Mucosa of stomach (tissue), 1 donor: ENCODE measurements at regions not wholly inside any gene's neighbourhood (a gene's known extent, or its start where the extent isn't known, plus 50 kb on each side); places are given as distances from the start of the nearest gene placed in this dataset.

ENCODE experiments used
- H3K27me3 ChIP-seq: one replicate; pipeline ENCODE4 v1.7.0; 2013; ENCODE audit warnings: mild to moderate bottlenecking, low read length; ENCODE audit not compliant: control insufficient read depth, insufficient read depth
- H3K36me3 ChIP-seq: one replicate; pipeline ENCODE4 v1.7.0; 2013; ENCODE audit warnings: low read length; ENCODE audit not compliant: control insufficient read depth, insufficient read depth
- H3K4me1 ChIP-seq: one replicate; pipeline ENCODE4 v1.7.0; 2013; ENCODE audit warnings: mild to moderate bottlenecking, low read length; ENCODE audit not compliant: control insufficient read depth, insufficient read depth
- H3K4me3 ChIP-seq: one replicate; pipeline ENCODE4 v1.7.0; 2013; ENCODE audit warnings: low read length
- H3K9ac ChIP-seq: one replicate; pipeline ENCODE4 v1.7.0; 2013; ENCODE audit warnings: mild to moderate bottlenecking, low read length, moderate library complexity
- H3K9me3 ChIP-seq: one replicate; pipeline ENCODE4 v1.7.0; 2013; ENCODE audit warnings: mild to moderate bottlenecking, low read length, moderate library complexity; ENCODE audit not compliant: control insufficient read depth
- donor health status: Pancreatic carcinoma.

DNA sequence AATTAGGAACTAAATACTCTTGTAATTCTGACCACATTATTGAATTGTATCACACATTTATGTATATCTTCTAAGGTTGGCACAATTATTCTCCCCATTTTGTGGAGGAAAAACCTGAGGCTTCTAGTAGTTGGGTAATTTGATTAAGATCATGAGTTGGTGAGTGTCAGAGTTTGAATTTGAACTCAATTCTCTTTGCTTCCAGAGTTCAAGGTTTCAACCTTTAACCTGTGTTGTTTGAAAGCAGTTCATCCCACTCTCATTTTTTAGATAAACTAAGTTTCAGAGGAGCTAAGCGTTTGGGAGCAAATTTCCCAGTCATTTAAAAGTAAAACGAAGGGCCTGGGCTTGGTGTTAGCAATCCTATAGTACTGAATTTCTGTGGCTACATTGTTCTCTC is 293.4 kb downstream of the ADGRL2 start:
- no peaks in the 10 kb centered on the region for H3K9me3 ChIP-seq
- no peaks in the 10 kb centered on the region for H3K36me3 ChIP-seq
- no peaks in the 10 kb centered on the region for H3K4me1 ChIP-seq
- no peak overlapping the region for H3K4me3 ChIP-seq
- H3K27me3 ChIP-seq = no peaks in the 10 kb centered on the region
- H3K9ac ChIP-seq = no peak overlapping the region

- Histone ChIP-seq H3K9me3 (no peaks in the 10 kb centered on the region), H3K9ac (no peak overlapping the region), H3K4me3 (no peak overlapping the region), H3K36me3 (no peaks in the 10 kb centered on the region), H3K4me1 (no peaks in the 10 kb centered on the region), H3K27me3 (no peaks in the 10 kb centered on the region)
Observed at GRCh38 chr1:82091729-82092128, 291.0 kb downstream of the ADGRL2 start.

- no peaks in the 10 kb centered on the region for H3K36me3 ChIP-seq
- no peak overlapping the region for H3K9ac ChIP-seq
- no peaks in the 10 kb centered on the region for H3K9me3 ChIP-seq
- no peak overlapping the region for H3K4me3 ChIP-seq
- H3K4me1 ChIP-seq = no peaks in the 10 kb centered on the region
- no peaks in the 10 kb centered on the region for H3K27me3 ChIP-seq
Observed at GRCh38 chr1:82091265-82091664, 290.5 kb downstream of the ADGRL2 start.

- H3K27me3 ChIP-seq = no peaks in the 10 kb centered on the region
- no peaks in the 10 kb centered on the region for H3K9me3 ChIP-seq
- no peak overlapping the region for H3K9ac ChIP-seq
- H3K36me3 ChIP-seq = no peaks in the 10 kb centered on the region
- no peaks in the 10 kb centered on the region for H3K4me1 ChIP-seq
- H3K4me3 ChIP-seq = no peak overlapping the region
Observed at GRCh38 chr1:82090104-82090503, 289.4 kb downstream of the ADGRL2 start.

GRCh38 chr1:82086739-82087138 is 286.0 kb downstream of the ADGRL2 start:
- H3K27me3 ChIP-seq = no peaks in the 10 kb centered on the region
- no peak overlapping the region for H3K4me3 ChIP-seq
- H3K36me3 ChIP-seq = no peaks in the 10 kb centered on the region
- no peaks in the 10 kb centered on the region for H3K9me3 ChIP-seq
- H3K4me1 ChIP-seq = no peaks in the 10 kb centered on the region
- H3K9ac ChIP-seq = no peak overlapping the region

- Histone ChIP-seq H3K4me3 (no peak overlapping the region), H3K9me3 (no peaks in the 10 kb centered on the region), H3K36me3 (no peaks in the 10 kb centered on the region), H3K27me3 (no peaks in the 10 kb centered on the region), H3K4me1 (no peaks in the 10 kb centered on the region), H3K9ac (no peak overlapping the region)
Observed at GRCh38 chr1:82079607-82080006, 278.9 kb downstream of the ADGRL2 start.

DNA sequence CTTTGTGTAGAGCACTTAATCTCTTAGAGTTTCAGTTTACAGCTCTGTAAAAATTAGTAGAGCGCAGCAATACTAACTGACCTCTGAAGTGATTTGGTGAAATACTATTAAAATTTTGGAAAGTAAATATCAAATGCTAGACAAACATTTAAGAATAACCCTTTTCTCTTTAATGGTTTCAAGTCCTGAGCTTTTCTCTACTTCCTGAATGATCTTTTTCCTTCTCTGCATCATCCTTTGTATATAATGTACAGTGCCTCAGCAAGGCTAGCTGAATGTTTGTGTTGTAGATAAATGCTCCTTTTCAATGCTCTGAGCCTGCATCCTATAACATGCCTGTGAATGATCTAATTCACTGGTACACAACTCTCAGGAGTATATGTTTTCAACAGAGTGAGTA is 272.9 kb downstream of the ADGRL2 start:
- H3K9me3 ChIP-seq = no peaks in the 10 kb centered on the region
- no peaks in the 10 kb centered on the region for H3K4me1 ChIP-seq
- no peak overlapping the region for H3K4me3 ChIP-seq
- no peak overlapping the region for H3K9ac ChIP-seq
- no peaks in the 10 kb centered on the region for H3K27me3 ChIP-seq
- no peaks in the 10 kb centered on the region for H3K36me3 ChIP-seq

DNA sequence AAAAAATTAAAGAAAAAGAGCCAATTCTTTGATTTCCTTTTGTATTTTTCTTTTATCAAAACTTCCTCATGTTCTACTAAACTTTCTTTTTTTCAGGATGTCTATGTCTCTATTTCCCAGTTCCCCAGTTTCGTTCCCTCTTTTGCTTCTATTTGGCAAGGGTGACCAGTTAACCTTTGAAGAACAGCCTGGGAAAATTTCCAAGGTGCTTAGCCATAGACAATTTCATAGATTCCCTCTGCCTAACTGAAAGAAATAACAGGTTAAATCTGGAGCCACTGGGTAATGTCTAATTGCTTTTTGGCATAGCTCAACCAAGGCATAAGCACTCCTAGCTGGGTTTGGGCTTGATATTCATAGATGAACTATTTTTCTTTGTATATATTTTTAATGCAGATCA is 272.3 kb downstream of the ADGRL2 start:
- Histone ChIP-seq H3K9ac (no peak overlapping the region), H3K27me3 (no peaks in the 10 kb centered on the region), H3K36me3 (no peaks in the 10 kb centered on the region), H3K4me1 (no peaks in the 10 kb centered on the region), H3K9me3 (no peaks in the 10 kb centered on the region), H3K4me3 (no peak overlapping the region)

- H3K4me3 ChIP-seq = no peak overlapping the region
- no peaks in the 10 kb centered on the region for H3K4me1 ChIP-seq
- H3K9ac ChIP-seq = no peak overlapping the region
- no peaks in the 10 kb centered on the region for H3K36me3 ChIP-seq
- H3K9me3 ChIP-seq = no peaks in the 10 kb centered on the region
- no peaks in the 10 kb centered on the region for H3K27me3 ChIP-seq
Observed at GRCh38 chr1:82065916-82066315, 265.2 kb downstream of the ADGRL2 start.

DNA sequence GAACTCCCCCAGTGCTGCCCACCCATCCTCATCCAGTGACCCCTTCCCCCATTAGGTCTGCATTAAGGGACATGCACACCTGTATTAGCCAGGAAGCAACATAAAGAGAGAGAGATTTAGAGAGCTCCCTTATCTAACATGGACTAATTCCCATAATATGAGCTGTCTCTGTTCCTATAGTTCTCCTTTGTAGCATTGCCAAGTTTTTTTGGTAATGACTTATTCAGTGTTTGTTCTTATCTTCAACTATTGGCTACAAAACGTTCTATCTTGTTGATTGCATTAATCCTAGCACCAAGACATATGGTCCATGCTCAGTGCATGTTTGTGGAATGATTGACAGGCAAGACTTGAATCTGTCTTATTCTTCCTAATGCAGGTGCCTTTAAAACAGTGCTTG is 264.0 kb downstream of the ADGRL2 start:
- Histone ChIP-seq H3K4me1 (no peaks in the 10 kb centered on the region), H3K27me3 (no peaks in the 10 kb centered on the region), H3K9ac (no peak overlapping the region), H3K4me3 (no peak overlapping the region), H3K9me3 (no peaks in the 10 kb centered on the region), H3K36me3 (no peaks in the 10 kb centered on the region)

DNA sequence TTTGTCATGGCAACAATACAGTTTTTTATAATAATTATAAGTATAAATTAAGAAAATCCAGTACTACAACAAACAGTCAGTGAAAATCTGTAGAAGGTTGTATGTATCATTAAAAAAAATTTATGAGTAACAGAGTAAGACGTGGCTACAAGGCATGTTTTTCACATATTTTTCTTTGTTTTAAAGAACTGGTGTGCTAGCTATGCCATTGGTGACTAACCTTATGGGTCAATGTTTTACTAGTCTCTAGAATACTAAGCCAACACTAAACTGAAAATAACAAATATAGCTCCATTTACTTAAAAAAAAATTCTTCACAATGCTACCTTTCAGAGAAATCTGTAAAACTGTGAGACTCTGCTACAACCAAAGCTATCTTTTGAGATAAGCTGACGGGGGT is 261.5 kb downstream of the ADGRL2 start:
- Histone ChIP-seq H3K9me3 (no peaks in the 10 kb centered on the region), H3K27me3 (no peaks in the 10 kb centered on the region), H3K36me3 (no peaks in the 10 kb centered on the region), H3K9ac (no peak overlapping the region), H3K4me1 (no peaks in the 10 kb centered on the region), H3K4me3 (no peak overlapping the region)

DNA sequence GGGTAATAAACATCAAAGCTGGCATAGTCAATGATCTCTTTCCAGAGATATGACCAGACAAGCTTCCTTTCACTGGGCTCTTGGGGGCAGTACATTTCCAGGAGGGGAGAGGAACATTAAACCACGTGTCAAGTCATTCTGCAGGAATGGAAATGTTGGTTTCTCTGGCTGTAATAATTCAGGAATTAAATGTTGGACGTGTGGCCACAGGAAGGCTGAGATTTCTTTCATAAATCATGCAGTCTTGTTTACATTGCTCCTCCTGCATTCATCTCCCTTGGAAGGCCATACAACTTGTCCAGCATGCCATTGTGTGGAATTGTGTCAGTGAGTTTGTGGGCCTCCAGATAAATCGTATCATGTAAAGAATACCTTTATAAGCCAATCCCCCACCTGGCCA is 259.2 kb downstream of the ADGRL2 start:
- H3K4me1 ChIP-seq = no peaks in the 10 kb centered on the region
- H3K9ac ChIP-seq = no peak overlapping the region
- H3K27me3 ChIP-seq = no peaks in the 10 kb centered on the region
- no peaks in the 10 kb centered on the region for H3K9me3 ChIP-seq
- H3K4me3 ChIP-seq = no peak overlapping the region
- H3K36me3 ChIP-seq = no peaks in the 10 kb centered on the region

- Histone ChIP-seq H3K4me3 (no peak overlapping the region), H3K4me1 (no peaks in the 10 kb centered on the region), H3K9ac (no peak overlapping the region), H3K9me3 (no peaks in the 10 kb centered on the region), H3K36me3 (no peaks in the 10 kb centered on the region), H3K27me3 (no peaks in the 10 kb centered on the region)
Observed at GRCh38 chr1:82057011-82057410, 256.3 kb downstream of the ADGRL2 start.
